IMR-90 (cell line): ENCODE measurements at regions not wholly inside any gene's neighbourhood (a gene's known extent, or its start where the extent isn't known, plus 50 kb on each side); places are given as distances from the start of the nearest gene placed in this dataset.

ENCODE experiments used
- ATAC-seq: fragments of 200-7000 bp; cut with Tn5 transposase; 2 replicates; pipeline ENCODE4 v1.9.1; 2020; ENCODE audit warnings: low read depth, mild to moderate bottlenecking, moderate library complexity
- BruUV-seq: library from RNA; stranded (reverse); fragments of 400-500 nt; replicated peaks from 2 replicates; lab custom pipeline; 2021; lab: Mats Ljungman, UMichigan
- CTCF ChIA-PET: fragments of 300-600 bp; formaldehyde crosslinking; extraction: SDS; loops from one replicate; lab custom pipeline; 2021; ENCODE audit warnings: antibody characterized with exemption; lab: Yijun Ruan, JAX
- POLR2A ChIA-PET: fragments of 300-600 bp; sonication (Branson Sonifier 250); formaldehyde crosslinking; loops from one replicate; lab custom pipeline; 2022; ENCODE audit warnings: antibody characterized with exemption; ENCODE audit not compliant: unreplicated experiment; lab: Charles Lee
- DNase-seq: peaks from one replicate; pipeline ENCODE4 v3.0.0; 2013
- H2AFZ ChIP-seq: replicated peaks from 2 replicates; pipeline ENCODE3; 2013; ENCODE audit warnings: low read length, mild to moderate bottlenecking; ENCODE audit not compliant: poor library complexity
- H2AK5ac ChIP-seq: 2 replicates; pipeline ENCODE4 v1.6.1; 2013; ENCODE audit warnings: low read depth, low read length, inconsistent platforms
- H2AK9ac ChIP-seq: replicated peaks from 2 replicates; pipeline ENCODE3; 2013; ENCODE audit warnings: mild to moderate bottlenecking, low read depth, low read length, moderate library complexity; ENCODE audit not compliant: poor library complexity
- H2BK120ac ChIP-seq: 2 replicates; pipeline ENCODE4 v1.6.1; 2013; ENCODE audit warnings: low read depth, low read length, inconsistent platforms
- H2BK15ac ChIP-seq: 3 replicates; pipeline ENCODE4 v1.6.1; 2013; ENCODE audit warnings: low read depth, low read length, inconsistent platforms
- H2BK20ac ChIP-seq: 2 replicates; pipeline ENCODE4 v1.6.1; 2013; ENCODE audit warnings: low read depth, mild to moderate bottlenecking, inconsistent platforms, low read length, moderate library complexity
- H2BK5ac ChIP-seq: 2 replicates; pipeline ENCODE4 v1.6.1; 2013; ENCODE audit warnings: mild to moderate bottlenecking, low read depth, low read length, inconsistent platforms; ENCODE audit not compliant: poor library complexity, severe bottlenecking
- H3K14ac ChIP-seq: replicated peaks from 2 replicates; pipeline ENCODE4 v1.6.1; 2013; ENCODE audit warnings: low read depth, low read length, inconsistent platforms
- H3K18ac ChIP-seq: 2 replicates; pipeline ENCODE4 v1.6.1; 2013; ENCODE audit warnings: low read depth, low read length, control low read depth
- H3K23ac ChIP-seq: 2 replicates; pipeline ENCODE4 v1.6.1; 2013; ENCODE audit warnings: low read depth, low read length, inconsistent platforms
- H3K27ac ChIP-seq: 2 replicates; pipeline ENCODE4 v1.5.1; 2013; ENCODE audit warnings: mild to moderate bottlenecking, control low read depth, low read length; ENCODE audit not compliant: insufficient read depth
- H3K27me3 ChIP-seq: 2 replicates; pipeline ENCODE4 v1.6.1; 2013; ENCODE audit warnings: low read length; ENCODE audit not compliant: control insufficient read depth, insufficient read depth
- H3K36me3 ChIP-seq: 2 replicates; pipeline ENCODE4 v1.6.1; 2013; ENCODE audit warnings: low read length, mixed read lengths; ENCODE audit not compliant: control insufficient read depth, insufficient read depth
- H3K4ac ChIP-seq: 2 replicates; pipeline ENCODE4 v1.6.1; 2013; ENCODE audit warnings: low read depth, low read length, inconsistent platforms
- H3K4me1 ChIP-seq: 2 replicates; pipeline ENCODE4 v1.6.1; 2013; ENCODE audit warnings: low read length, mixed read lengths; ENCODE audit not compliant: control insufficient read depth, insufficient read depth
- H3K4me2 ChIP-seq: 2 replicates; pipeline ENCODE4 v1.6.1; 2013; ENCODE audit warnings: low read depth, mild to moderate bottlenecking, control low read depth, low read length, moderate library complexity
- H3K4me3 ChIP-seq: 2 replicates; pipeline ENCODE4 v1.5.1; 2013; ENCODE audit warnings: low read depth, mild to moderate bottlenecking, control low read depth, low read length, moderate library complexity; ENCODE audit not compliant: insufficient read depth
- H3K56ac ChIP-seq: 2 replicates; pipeline ENCODE4 v1.6.1; 2013; ENCODE audit warnings: low read length, inconsistent platforms; ENCODE audit not compliant: insufficient read depth; ENCODE audit errors: extremely low read depth
- H3K79me1 ChIP-seq, 2 experiments: 2 replicates each; pipeline ENCODE4 v1.6.1; 2013; ENCODE audit warnings: low read length in 2 of 2, inconsistent platforms in 1 of 2, low read depth in 1 of 2
- H3K9ac ChIP-seq: 2 replicates; pipeline ENCODE4 v1.6.1; 2013; ENCODE audit warnings: low read depth, low read length, control low read depth
- H3K9me1 ChIP-seq: 2 replicates; pipeline ENCODE4 v1.6.1; 2013; ENCODE audit warnings: low read length, inconsistent platforms; ENCODE audit not compliant: insufficient read depth
- H3K9me3 ChIP-seq: 2 replicates; pipeline ENCODE4 v1.6.1; 2013; ENCODE audit warnings: low read length; ENCODE audit not compliant: control insufficient read depth, insufficient read depth
- H4K20me1 ChIP-seq: 2 replicates; pipeline ENCODE4 v1.6.1; 2013; ENCODE audit warnings: low read length, inconsistent platforms; ENCODE audit not compliant: insufficient read depth
- H4K5ac ChIP-seq: 2 replicates; pipeline ENCODE4 v1.6.1; 2013; ENCODE audit warnings: mild to moderate bottlenecking, low read depth, low read length, control low read depth
- H4K8ac ChIP-seq, 2 experiments: 2 replicates each; pipeline ENCODE4 v1.6.1; 2013; ENCODE audit warnings: low read depth in 2 of 2, low read length in 2 of 2, control low read depth in 1 of 2, inconsistent platforms in 1 of 2
- H4K91ac ChIP-seq: 2 replicates; pipeline ENCODE4 v1.6.1; 2013; ENCODE audit warnings: low read depth, low read length, inconsistent platforms; ENCODE audit not compliant: insufficient read depth
- CEBPB ChIP-seq: IDR thresholded peaks from 2 replicates; pipeline ENCODE4 v1.6.1; 2012; ENCODE audit warnings: low read depth, low read length, improper control_type of control experiment
- CHD1 ChIP-seq: IDR thresholded peaks from 2 replicates; pipeline ENCODE4 v1.6.1; 2012; ENCODE audit warnings: low read depth, low read length, improper control_type of control experiment
- MAFK ChIP-seq: IDR thresholded peaks from 2 replicates; pipeline ENCODE4 v1.6.1; 2012; ENCODE audit warnings: low read depth, low read length, improper control_type of control experiment
- MXI1 ChIP-seq: IDR thresholded peaks from 2 replicates; pipeline ENCODE4 v1.6.1; 2012; ENCODE audit warnings: low read depth, mild to moderate bottlenecking, low read length, moderate library complexity, borderline replicate concordance
- RCOR1 ChIP-seq: IDR thresholded peaks from 2 replicates; pipeline ENCODE4 v1.6.1; 2012; ENCODE audit warnings: mild to moderate bottlenecking, low read length, improper control_type of control experiment; ENCODE audit not compliant: insufficient replicate concordance
- WGBS, 2 experiments: methylation state at CpG; one replicate each; pipeline versions ENCODE4 v1.1.5 to v1.1.7; 2013; ENCODE audit warnings: missing lambda C conversion rate in 2 of 2; ENCODE audit not compliant: insufficient read length in 1 of 2; ENCODE audit errors: extremely low coverage in 2 of 2; 5-methylcytosine and 5-hydroxymethylcytosine counted together
- dilution Hi-C: fragments of 300-500 bp; cut with HindIII; formaldehyde crosslinking; loops from one replicate; pipeline ENCODE4 v1.14.3; 2018; ENCODE audit warnings: low sequenced_read_pairs; ENCODE audit not compliant: unreplicated experiment
- in situ Hi-C: fragments of 300-500 bp; cut with MboI; formaldehyde crosslinking; loops from 3 replicates; pipeline ENCODE4 v1.14.3; 2019; ENCODE audit warnings: low sequenced_read_pairs, inconsistent platforms, mixed read lengths
- intact Hi-C: fragments of 100-400 bp; cut with micrococcal nuclease; formaldehyde crosslinking; loops from 2 replicates; pipeline ENCODE4 v1.10.0; 2022
- TF ChIP-seq, protein P1 (sequence below): fragments of 150-350 bp; IDR thresholded peaks from 2 replicates; pipeline ENCODE4 v1.6.1; 2017; ENCODE audit warnings: mild to moderate bottlenecking, antibody characterized with exemption, low read length, low read depth
- TF ChIP-seq, protein P2 (sequence below): conservative IDR thresholded peaks from 2 replicates; pipeline ENCODE4 v1.5.1; 2012; ENCODE audit warnings: mild to moderate bottlenecking, low read depth, low read length, improper control_type of control experiment
- TF ChIP-seq, protein P3 (sequence below): fragments of 150-350 bp; IDR thresholded peaks from 2 replicates; pipeline ENCODE4 v1.6.1; 2016; ENCODE audit warnings: low read depth, mild to moderate bottlenecking, low read length, moderate library complexity, borderline replicate concordance

DNA sequence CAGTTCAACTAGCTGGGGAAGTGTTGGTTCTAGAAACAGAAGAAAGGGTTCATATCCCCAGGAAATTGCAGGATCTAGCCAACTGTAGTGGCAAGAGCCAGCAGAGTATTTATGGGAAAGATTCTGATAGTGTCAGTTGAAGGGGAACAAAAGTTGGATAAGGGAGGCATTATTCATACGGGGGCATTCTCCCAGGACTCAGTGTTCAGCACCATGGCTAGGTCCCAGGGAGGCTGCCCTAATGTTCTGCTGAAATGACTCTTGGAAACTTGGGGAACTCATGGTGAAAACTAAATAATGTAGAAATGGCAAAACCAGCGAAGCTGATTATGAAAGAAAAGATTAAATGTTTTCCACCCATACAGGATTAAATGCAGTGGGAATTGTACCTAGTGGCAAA is 543.7 kb downstream of the TRIB2 start:
- Histone ChIP-seq H3K9ac (no peak overlapping the region), H3K18ac (no peak overlapping the region), H3K9me3 (peaks cover 6% of the 10 kb centered on the region), H3K4me1 (no peaks in the 10 kb centered on the region), H3K36me3 (no peaks in the 10 kb centered on the region), H3K14ac (no peak overlapping the region), H4K8ac (no peak overlapping the region), H2BK15ac (no peak overlapping the region), H2BK20ac (no peak overlapping the region), H2AFZ (no peak overlapping the region), H3K79me1 (no peaks in the 10 kb centered on the region), H2BK5ac (no peak overlapping the region), H4K5ac (no peak overlapping the region), H3K56ac (no peak overlapping the region), H2AK5ac (no peak overlapping the region), H2BK120ac (no peak overlapping the region), H2AK9ac (no peak overlapping the region), H4K91ac (no peak overlapping the region), H3K4me3 (no peak overlapping the region), H4K20me1 (no peaks in the 10 kb centered on the region), H3K23ac (no peak overlapping the region), H3K27ac (no peak overlapping the region), H3K9me1 (no peaks in the 10 kb centered on the region), H3K4me2 (no peak overlapping the region), H3K27me3 (no peaks in the 10 kb centered on the region), H3K4ac (no peak overlapping the region)
- POLR2A ChIA-PET: no interaction called here
- intact Hi-C loops: no loop called here
- TF ChIP-seq CHD1: no peak
- TF ChIP-seq, protein P1, sequence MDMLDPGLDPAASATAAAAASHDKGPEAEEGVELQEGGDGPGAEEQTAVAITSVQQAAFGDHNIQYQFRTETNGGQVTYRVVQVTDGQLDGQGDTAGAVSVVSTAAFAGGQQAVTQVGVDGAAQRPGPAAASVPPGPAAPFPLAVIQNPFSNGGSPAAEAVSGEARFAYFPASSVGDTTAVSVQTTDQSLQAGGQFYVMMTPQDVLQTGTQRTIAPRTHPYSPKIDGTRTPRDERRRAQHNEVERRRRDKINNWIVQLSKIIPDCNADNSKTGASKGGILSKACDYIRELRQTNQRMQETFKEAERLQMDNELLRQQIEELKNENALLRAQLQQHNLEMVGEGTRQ: no peak
- TF ChIP-seq, protein P2, sequence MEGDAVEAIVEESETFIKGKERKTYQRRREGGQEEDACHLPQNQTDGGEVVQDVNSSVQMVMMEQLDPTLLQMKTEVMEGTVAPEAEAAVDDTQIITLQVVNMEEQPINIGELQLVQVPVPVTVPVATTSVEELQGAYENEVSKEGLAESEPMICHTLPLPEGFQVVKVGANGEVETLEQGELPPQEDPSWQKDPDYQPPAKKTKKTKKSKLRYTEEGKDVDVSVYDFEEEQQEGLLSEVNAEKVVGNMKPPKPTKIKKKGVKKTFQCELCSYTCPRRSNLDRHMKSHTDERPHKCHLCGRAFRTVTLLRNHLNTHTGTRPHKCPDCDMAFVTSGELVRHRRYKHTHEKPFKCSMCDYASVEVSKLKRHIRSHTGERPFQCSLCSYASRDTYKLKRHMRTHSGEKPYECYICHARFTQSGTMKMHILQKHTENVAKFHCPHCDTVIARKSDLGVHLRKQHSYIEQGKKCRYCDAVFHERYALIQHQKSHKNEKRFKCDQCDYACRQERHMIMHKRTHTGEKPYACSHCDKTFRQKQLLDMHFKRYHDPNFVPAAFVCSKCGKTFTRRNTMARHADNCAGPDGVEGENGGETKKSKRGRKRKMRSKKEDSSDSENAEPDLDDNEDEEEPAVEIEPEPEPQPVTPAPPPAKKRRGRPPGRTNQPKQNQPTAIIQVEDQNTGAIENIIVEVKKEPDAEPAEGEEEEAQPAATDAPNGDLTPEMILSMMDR: no peak
- TF ChIP-seq CEBPB: no peak
- TF ChIP-seq, protein P3, sequence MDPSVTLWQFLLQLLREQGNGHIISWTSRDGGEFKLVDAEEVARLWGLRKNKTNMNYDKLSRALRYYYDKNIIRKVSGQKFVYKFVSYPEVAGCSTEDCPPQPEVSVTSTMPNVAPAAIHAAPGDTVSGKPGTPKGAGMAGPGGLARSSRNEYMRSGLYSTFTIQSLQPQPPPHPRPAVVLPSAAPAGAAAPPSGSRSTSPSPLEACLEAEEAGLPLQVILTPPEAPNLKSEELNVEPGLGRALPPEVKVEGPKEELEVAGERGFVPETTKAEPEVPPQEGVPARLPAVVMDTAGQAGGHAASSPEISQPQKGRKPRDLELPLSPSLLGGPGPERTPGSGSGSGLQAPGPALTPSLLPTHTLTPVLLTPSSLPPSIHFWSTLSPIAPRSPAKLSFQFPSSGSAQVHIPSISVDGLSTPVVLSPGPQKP: no peak
- TF ChIP-seq RCOR1: no peak
- TF ChIP-seq MAFK: no peak
- no peak for TF ChIP-seq MXI1
- dilution Hi-C loops: no loop called here
- 17% methylated on average over 1 of the region's 2 CpGs; no CpG with 5 or more reads in 1 of the 2 experiments for WGBS, 2 experiments
- CTCF ChIA-PET: no interaction called here
- in situ Hi-C loops: no loop called here
- DNase-seq (no peak), ATAC-seq (no peak)
- BruUV-seq: no TSS peak
